Occipital lobe (tissue), 1 donor: ENCODE measurements at regions not wholly inside any gene's neighbourhood (a gene's known extent, or its start where the extent isn't known, plus 50 kb on each side); places are given as distances from the start of the nearest gene placed in this dataset.
"Not testable (repeated sequence)": the region's sequence is repeated elsewhere in the genome, so short reads cannot be mapped to it uniquely, and the experiment has no call there.

Source experiments
- DNase-seq: peaks from one replicate; lab custom pipeline; 2025; lab: John Stamatoyannopoulos, UW

DNA sequence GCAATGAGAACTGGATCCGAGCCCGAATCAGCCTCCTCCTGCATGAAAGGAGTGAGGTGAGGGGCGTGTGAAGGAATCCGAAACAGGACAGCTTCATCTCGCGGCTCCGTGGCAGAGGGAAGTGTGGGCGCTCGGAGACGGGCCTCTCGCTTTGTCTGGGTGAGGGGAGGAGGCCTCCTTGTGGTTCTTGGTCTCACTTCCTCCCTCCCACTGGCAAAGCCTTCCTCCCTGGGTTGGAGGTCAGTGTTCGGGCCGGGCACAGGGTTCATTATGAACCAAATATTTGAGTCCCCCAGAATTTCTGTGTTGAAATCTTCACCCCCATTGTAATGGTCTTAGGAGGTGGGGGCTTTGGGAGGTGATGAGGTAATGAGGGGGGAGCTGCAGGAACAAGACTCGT, 219.4 kb upstream of the SGCG start:
- not testable (repeated sequence) for DNase-seq

- DNase-seq = no peak
Measured at GRCh38 chr13:22961835-22962537, 218.8 kb upstream of the SGCG start.

- not testable (repeated sequence) for DNase-seq
Measured at GRCh38 chr13:22963384-22964053, 217.3 kb upstream of the SGCG start.

DNA sequence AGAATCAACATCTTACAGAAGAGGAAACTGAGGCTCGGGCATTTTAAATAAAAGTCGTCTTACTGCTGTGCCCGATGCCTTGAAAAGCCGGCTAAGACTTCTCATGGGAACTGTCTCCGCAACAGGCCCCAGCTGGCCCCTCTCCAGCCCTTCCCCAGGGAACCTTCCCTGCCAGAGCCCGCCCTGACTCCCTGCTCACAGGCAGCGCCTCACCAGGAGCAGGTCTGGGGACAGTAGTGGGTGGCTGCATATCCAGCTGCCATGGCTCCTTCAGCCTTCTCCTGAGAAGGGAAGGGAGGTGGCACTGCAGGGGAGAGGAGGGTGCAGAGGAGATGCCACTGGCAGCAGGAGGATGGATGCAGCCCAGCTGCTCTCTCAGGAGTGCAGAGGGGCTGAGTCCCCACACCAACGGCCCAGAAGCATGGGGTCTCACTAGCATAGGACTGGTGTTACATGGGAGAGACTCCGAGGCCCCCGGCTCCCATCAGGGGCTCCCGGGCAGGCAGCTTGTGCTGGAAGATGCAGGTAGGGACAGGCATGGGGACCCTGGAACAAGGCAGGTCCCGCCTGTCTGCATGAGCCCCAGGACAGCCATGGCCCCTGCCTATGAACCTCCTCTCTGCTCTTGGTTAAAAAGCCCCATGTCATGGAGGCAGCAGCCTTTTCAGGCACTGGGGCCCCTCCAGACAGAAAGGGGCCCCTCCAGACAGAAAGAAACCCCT, 216.4 kb upstream of the SGCG start:
- DNase-seq = no peak

DNA sequence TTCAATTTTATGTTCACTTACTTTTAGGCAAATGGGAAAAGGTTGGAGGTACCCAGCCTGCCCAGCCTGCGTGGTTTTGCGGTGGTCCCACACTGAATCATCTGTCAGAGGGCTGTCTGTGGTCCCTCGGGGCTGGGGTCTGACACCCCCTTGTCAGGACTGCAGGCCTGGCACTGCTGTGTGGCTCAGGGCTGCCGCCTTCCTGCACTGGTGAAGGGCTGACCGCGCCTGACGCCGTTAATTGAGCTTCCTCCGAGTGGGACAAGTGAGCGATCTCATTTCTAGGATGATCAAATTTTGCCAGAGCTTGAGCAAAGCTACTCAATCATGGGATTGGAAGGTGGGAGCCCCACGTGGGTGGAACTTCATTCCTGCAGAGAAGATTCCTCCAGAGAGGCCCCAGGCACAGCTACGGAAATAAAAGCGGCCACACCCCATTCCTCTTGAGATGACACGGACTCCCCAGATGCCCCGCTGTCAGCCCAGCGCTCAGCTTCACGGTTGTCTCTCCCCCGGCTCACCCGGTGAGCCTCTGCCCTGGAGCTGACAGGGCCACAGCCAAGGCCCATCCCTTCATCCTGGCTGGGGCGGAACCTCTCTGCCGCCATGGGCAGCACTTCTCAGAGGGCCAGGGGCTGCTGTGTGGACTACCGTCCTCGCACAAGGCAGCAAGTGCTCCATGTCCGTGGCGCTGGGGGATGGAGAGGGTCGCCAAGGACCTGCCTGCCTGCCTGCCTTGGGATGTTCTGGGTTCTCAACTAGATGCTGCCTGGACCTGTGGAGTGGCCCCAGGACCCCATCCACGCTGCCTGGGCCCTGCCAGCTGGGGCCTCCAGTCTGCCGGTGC, 215.5 kb upstream of the SGCG start:
- DNase-seq = not testable (repeated sequence)

DNA sequence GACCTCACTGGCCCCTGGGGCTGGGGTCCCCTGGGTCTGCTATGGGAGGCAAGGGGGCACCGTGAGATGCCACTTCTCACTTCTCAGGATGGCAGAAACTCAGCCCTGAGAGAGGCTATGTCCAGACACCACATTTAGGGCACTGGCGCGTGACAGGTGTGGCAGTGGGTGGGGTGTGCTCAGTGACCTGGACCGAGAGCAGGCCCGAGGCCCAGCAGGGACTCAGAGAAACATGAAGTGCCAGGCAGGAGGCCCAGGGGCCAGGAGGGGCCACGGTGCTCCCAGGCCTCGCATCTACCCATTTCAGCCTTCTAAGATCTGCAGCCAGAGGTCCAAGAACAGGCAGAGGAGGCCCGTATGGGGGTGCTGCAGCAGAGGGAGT, 214.9 kb upstream of the SGCG start:
- not testable (repeated sequence) for DNase-seq

- not testable (repeated sequence) for DNase-seq
Measured at GRCh38 chr13:22966753-22967152, 214.0 kb upstream of the SGCG start.

DNA sequence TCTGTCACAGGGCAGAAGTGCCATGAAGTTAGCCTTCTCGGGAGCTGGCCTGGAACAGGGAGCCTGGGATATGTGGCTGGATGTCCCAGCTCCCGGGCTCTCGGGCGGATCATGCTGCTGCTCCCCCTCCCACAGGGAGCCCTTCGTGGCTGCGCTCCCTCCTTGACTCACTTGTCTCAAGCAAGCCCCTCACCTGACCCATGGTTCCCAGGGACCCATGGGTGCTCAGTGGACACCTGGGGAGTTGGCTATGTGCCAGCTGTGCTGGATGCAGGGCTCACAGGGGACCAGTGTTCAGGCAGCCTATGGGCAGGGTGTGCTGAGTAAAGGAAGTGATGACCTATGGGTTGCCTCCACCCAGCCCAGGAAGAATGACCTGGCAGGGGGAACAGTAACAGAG, 213.1 kb upstream of the SGCG start:
- DNase-seq = no peak

GRCh38 chr13:22979952-22980351, 200.8 kb upstream of the SGCG start:
- DNase-seq = no peak

DNA sequence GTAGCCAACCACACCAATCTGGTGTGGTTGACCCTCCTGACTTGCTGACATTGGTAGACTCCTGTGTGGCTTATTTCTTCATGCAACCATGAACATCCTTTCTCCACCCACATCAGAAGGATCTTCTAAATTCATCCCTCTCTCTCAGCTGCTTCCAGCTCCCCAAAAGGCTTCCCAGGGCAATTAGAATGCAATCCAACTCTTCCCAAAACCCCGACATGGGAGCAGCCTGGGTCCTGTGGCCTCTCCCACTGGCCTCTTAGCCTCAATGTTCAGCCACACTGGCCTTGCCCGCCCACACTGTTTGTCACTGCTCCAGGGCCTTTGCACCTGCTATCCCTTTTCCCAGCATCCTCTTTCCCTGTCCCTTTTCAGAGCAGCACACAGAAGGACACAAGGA, 199.8 kb upstream of the SGCG start:
- no peak for DNase-seq

GRCh38 chr13:22993148-22993547, 187.6 kb upstream of the SGCG start:
- DNase-seq = no peak

GRCh38 chr13:23003446-23003845, 177.3 kb upstream of the SGCG start:
- DNase-seq = no peak

DNA sequence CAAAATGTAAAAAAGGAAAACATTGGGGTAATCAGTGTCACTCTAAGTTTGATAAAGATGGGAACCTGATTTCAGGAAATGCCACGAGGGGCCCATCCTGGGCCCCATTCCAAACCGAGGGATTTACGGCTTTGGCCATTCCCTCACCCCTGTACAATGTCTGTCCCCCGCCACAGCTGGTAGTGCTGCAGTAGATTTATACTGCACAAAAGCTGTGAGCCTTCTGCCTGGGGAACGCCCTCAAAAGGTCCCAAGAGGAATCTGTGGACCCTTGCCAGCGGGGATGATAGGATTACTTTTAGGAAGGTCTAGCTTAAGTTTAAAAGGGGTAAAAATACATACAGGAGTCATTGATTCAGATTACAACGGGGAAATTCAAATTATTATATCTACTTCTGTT, 173.4 kb upstream of the SGCG start:
- DNase-seq = no peak

DNA sequence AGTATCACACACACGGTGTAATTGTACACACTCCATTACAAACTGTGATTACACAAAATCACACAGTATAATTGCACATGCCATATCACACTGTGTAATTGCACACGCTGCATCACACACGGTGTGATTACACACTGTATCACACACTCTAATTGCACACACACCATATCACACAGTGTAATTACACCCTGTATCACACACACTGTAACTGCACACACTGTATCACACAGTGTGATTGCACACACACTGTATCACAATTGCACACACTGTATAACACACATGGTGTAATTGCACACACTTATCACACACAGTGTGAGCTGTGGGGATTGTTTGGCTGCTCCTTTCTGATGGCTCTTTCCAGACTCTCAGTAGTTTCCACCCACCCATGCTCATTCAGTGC, 162.6 kb upstream of the SGCG start:
- no peak for DNase-seq

DNA sequence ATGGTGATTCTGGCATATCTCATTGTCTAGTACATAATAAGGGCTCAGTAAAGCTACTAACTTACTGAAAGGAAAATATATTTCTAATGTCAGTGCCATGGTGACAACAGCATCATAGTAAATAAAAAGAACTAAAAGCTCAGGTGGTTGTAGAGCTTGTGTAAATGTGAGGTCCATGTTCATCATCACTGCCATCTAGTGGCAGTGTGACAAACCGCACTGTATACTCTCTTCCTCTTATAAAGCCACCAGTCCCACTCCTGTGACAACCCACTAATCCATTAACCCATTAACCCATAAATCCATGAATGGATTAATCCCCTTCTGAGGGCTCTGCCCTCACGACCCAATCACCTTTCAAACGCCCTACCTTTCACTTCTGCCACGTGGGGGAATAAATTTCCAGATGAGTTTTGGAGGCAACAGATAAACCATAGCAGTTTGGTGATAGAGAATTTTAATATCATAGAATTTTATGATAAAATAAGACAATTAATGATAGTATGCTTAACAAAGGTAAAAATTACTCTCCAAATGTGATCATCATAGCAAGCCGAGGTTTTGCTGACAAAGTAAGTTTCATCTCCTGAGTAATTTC, 160.4 kb upstream of the SGCG start:
- no peak for DNase-seq

- DNase-seq = no peak
Measured at GRCh38 chr13:23021906-23022305, 158.9 kb upstream of the SGCG start.

- DNase-seq = no peak
Measured at GRCh38 chr13:23022704-23023103, 158.1 kb upstream of the SGCG start.

DNA sequence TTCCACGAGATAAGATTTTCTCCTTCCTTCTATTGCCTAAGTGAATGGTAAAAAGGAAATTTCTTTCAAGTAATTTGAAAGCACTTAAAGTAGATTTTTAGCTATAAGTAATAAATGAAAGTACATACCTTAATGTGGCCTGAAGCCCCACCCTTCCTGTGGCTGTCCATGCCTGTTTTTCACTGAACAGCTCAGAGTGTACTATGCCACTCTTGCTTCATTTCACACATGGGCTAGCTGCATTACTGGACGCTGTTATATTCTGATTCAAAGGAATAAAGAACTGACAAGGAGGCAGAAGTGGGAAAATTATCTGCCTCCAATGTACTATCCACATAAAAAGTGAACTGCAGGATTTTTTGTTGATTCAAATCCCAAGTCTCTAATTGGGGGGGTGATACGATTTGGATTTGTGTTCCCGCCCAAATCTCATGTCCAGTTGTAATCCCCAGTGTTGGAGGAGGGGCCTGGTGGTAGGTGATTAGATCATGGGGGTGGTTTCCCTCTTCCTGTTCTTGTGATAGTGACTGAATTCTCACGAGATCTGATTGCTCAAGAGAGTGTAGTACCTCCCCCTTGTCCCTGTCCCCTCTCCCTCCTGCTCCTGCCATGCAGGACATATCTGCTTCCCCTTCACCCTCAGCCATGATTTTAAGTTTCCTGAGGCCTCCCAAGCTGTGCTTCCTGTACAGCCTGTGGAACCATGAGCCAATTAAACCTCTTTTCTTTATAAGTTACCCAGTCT, 154.7 kb upstream of the SGCG start:
- no peak for DNase-seq

- no peak for DNase-seq
Measured at GRCh38 chr13:23039266-23039935, 141.4 kb upstream of the SGCG start.

- DNase-seq = no peak
Measured at GRCh38 chr13:23042181-23042580, 138.6 kb upstream of the SGCG start.
